AG04450 (cell line): ENCODE measurements at regions not wholly inside any gene's neighbourhood (a gene's known extent, or its start where the extent isn't known, plus 50 kb on each side); places are given as distances from the start of the nearest gene placed in this dataset.

Source experiments
- CTCF ChIA-PET: fragments of 300-600, 350-600 bp; formaldehyde crosslinking; extraction: SDS; loops from one replicate; lab custom pipeline; 2022; ENCODE audit warnings: antibody characterized with exemption, inconsistent platforms; lab: Charles Lee
- POLR2A ChIA-PET: fragments of 350-600 bp; formaldehyde crosslinking; extraction: SDS; loops from one replicate; lab custom pipeline; 2021; ENCODE audit warnings: antibody characterized with exemption, inconsistent platforms; lab: Yijun Ruan, JAX
- DNase-seq: peaks from one replicate; pipeline ENCODE4 v3.0.0-alpha.2; 2011; ENCODE audit warnings: low read depth, low spot score
- H3K27ac ChIP-seq: one replicate; pipeline ENCODE4 v1.5.1; 2012; ENCODE audit warnings: low read depth, low read length, control low read depth
- H3K27me3 ChIP-seq: one replicate; pipeline ENCODE4 v1.6.0; 2012; ENCODE audit warnings: low read length; ENCODE audit not compliant: control insufficient read depth, insufficient read depth
- H3K4me3 ChIP-seq: 2 replicates; pipeline ENCODE4 v1.5.1; 2011; ENCODE audit warnings: mild to moderate bottlenecking, low read depth, low read length, control low read depth
- H3K9me3 ChIP-seq: 2 replicates; pipeline ENCODE4 v1.5.1; 2012; ENCODE audit warnings: low read length; ENCODE audit not compliant: control insufficient read depth, insufficient read depth
- TF ChIP-seq, protein P1 (sequence below): IDR thresholded peaks from 2 replicates; pipeline ENCODE4 v1.5.1; 2011; ENCODE audit warnings: low read depth, low read length, control low read depth, inconsistent platforms

DNA sequence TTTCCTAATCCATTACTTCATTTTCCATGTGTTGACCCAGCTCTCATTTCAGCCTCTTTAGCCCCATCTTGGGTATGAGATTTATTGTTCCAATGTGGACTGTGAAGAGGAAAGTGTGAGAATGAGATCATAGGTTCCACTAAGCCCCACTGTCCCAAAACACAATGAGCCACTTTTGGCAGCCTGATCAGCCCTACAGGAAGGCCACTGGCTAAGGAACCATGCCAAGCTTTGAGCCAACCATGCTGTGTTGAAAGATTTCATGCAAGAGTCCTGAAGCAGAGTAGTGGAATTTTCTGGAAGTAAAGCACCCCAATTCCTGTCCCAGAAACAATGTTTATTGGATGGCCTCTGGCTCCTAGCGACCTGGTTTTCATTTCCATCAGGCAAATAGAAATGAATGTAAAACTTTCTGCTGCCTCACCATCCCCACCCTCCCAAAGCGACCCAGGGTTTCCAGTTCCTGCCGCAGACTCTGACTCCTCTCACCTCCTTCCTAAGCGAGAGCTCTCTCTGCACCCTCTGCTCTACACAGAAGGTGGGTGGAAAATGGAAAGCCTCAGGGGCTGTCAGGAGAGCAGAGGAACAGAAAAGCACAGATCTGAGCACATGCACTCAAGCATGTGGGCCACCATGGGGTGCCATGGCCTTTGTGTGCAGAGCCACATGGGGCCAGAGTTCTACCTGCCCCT lies 73.1 kb downstream of the KCTD12 start:
- Histone ChIP-seq H3K27me3 (peaks cover 7% of the 10 kb centered on the region), H3K9me3 (no peaks in the 10 kb centered on the region), H3K4me3 (no peak overlapping the region), H3K27ac (no peak overlapping the region)
- DNase-seq, result no peak
- TF ChIP-seq, protein P1, sequence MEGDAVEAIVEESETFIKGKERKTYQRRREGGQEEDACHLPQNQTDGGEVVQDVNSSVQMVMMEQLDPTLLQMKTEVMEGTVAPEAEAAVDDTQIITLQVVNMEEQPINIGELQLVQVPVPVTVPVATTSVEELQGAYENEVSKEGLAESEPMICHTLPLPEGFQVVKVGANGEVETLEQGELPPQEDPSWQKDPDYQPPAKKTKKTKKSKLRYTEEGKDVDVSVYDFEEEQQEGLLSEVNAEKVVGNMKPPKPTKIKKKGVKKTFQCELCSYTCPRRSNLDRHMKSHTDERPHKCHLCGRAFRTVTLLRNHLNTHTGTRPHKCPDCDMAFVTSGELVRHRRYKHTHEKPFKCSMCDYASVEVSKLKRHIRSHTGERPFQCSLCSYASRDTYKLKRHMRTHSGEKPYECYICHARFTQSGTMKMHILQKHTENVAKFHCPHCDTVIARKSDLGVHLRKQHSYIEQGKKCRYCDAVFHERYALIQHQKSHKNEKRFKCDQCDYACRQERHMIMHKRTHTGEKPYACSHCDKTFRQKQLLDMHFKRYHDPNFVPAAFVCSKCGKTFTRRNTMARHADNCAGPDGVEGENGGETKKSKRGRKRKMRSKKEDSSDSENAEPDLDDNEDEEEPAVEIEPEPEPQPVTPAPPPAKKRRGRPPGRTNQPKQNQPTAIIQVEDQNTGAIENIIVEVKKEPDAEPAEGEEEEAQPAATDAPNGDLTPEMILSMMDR, result no peak
- CTCF ChIA-PET, result no interaction called here
- POLR2A ChIA-PET, result no interaction called here

GRCh38 chr13:76812206-76812897 lies 73.9 kb downstream of the KCTD12 start:
- POLR2A ChIA-PET, result no interaction called here
- Histone ChIP-seq H3K9me3 (no peaks in the 10 kb centered on the region), H3K27ac (no peak overlapping the region), H3K4me3 (no peak overlapping the region), H3K27me3 (peaks cover 7% of the 10 kb centered on the region)
- no peak for DNase-seq
- CTCF ChIA-PET, result no interaction called here
- TF ChIP-seq, protein P1, result no peak

- peaks cover 2% of the 10 kb centered on the region for H3K27me3 ChIP-seq
- CTCF ChIA-PET, result no interaction called here
- no peak for DNase-seq
- H3K9me3 ChIP-seq, result no peaks in the 10 kb centered on the region
- H3K27ac ChIP-seq, result no peak overlapping the region
- no peak overlapping the region for H3K4me3 ChIP-seq
- TF ChIP-seq, protein P1, result no peak
- POLR2A ChIA-PET, result no interaction called here
Observed at GRCh38 chr13:76809389-76809788, 76.8 kb downstream of the KCTD12 start.

- Histone ChIP-seq H3K9me3 (no peaks in the 10 kb centered on the region), H3K4me3 (no peak overlapping the region), H3K27ac (no peak overlapping the region), H3K27me3 (peaks cover 2% of the 10 kb centered on the region)
- TF ChIP-seq, protein P1, result no peak
- DNase-seq, result no peak
- CTCF ChIA-PET, result no interaction called here
- POLR2A ChIA-PET, result no interaction called here
Observed at GRCh38 chr13:76808927-76809326, 77.3 kb downstream of the KCTD12 start.

GRCh38 chr13:76804801-76805200 lies 81.4 kb downstream of the KCTD12 start:
- Histone ChIP-seq H3K9me3 (no peaks in the 10 kb centered on the region), H3K27me3 (no peaks in the 10 kb centered on the region), H3K4me3 (no peak overlapping the region), H3K27ac (no peak overlapping the region)
- DNase-seq, result no peak
- TF ChIP-seq, protein P1, result no peak
- POLR2A ChIA-PET, result no interaction called here
- CTCF ChIA-PET, result no interaction called here
